ENCODE measurements at regions not wholly inside any gene's neighbourhood (a gene's known extent, or its start where the extent isn't known, plus 50 kb on each side); places are given as distances from the start of the nearest gene placed in this dataset.

DNA sequence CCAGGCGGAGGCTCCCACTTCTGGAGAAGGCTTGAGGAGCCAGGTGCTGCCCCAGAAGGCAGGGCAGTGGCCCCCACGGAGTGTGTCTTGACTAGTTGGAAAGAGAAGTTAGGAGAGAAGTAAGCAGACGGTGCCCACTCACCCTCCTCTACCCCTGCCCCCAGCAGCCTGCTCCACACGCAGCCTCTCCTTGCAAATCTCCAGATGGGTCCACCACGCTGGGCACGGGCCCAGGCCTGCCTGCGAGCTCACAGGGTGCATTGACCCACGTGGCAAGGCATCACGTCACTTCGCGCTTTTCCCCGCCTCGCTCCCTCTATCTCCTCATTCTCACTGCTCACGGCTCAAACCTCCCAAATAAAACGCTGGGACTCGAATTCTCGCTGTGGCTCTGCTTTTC lies 71.8 kb upstream of the RAB12 start:
- POLR2A ChIA-PET, result no interaction called here
- TF ChIP-seq EGR2 (tag by site-specific recombination; IDR thresholded peaks at IDR 0.05; ENCODE audit: low read depth) (no peak), ZNF701 (tag by site-specific recombination; IDR thresholded peaks at IDR 0.05) (no peak), ZNF768 (tag by site-specific recombination; IDR thresholded peaks at IDR 0.05) (no peak), ZNF843 (tag by site-specific recombination; IDR thresholded peaks at IDR 0.05) (no peak), ZNF624 (tag by site-specific recombination; IDR thresholded peaks at IDR 0.05) (no peak), KLF1 (tag by site-specific recombination; IDR thresholded peaks at IDR 0.05) (no peak)
- TF ChIP-seq, protein P1, sequence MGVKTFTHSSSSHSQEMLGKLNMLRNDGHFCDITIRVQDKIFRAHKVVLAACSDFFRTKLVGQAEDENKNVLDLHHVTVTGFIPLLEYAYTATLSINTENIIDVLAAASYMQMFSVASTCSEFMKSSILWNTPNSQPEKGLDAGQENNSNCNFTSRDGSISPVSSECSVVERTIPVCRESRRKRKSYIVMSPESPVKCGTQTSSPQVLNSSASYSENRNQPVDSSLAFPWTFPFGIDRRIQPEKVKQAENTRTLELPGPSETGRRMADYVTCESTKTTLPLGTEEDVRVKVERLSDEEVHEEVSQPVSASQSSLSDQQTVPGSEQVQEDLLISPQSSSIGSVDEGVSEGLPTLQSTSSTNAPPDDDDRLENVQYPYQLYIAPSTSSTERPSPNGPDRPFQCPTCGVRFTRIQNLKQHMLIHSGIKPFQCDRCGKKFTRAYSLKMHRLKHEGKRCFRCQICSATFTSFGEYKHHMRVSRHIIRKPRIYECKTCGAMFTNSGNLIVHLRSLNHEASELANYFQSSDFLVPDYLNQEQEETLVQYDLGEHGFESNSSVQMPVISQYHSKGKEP (tag by site-specific recombination; IDR thresholded peaks at IDR 0.05), result no peak
- TF ChIP-seq, protein P2, sequence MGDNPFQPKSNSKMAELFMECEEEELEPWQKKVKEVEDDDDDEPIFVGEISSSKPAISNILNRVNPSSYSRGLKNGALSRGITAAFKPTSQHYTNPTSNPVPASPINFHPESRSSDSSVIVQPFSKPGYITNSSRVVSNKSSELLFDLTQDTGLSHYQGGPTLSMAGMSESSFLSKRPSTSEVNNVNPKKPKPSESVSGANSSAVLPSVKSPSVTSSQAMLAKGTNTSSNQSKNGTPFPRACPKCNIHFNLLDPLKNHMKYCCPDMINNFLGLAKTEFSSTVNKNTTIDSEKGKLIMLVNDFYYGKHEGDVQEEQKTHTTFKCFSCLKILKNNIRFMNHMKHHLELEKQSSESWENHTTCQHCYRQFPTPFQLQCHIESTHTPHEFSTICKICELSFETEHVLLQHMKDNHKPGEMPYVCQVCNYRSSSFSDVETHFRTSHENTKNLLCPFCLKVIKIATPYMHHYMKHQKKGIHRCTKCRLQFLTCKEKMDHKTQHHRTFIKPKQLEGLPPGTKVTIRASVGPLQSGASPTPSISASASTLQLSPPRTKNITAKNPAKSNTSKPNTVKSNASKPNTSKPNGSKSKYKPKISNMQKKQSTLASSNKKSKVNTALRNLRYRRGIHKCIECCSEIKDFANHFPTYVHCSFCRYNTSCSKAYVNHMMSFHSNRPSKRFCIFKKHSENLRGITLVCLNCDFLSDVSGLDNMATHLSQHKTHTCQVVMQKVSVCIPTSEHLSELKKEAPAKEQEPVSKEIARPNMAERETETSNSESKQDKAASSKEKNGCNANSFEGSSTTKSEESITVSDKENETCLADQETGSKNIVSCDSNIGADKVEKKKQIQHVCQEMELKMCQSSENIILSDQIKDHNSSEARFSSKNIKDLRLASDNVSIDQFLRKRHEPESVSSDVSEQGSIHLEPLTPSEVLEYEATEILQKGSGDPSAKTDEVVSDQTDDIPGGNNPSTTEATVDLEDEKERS (tag by site-specific recombination; IDR thresholded peaks at IDR 0.05), result no peak
- H3K36me3 ChIP-seq (ENCODE audit: control insufficient read depth in 2 of 2, insufficient read depth in 1 of 2, low read length in 2 of 2), result no peaks in the 10 kb centered on the region

DNA sequence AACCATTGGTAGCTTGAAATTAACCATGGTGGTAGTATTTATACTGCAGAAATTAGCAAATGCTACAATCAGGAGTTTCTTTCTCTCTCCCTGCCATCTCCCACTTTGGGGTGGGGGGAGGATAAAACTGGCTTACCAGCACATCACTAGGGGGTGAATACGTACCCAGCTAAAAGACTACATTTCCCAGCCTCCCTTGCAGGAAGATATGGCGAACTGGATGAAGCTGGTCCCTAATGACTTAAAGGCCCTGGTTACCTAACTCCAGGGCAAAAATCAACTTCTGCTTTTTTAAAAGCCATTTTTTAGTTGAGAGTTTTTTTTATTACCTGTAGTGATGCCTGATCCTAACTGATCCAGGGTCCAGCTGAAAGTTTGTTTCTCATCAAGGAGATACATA lies 70.3 kb upstream of the RAB12 start:
- CTCF ChIA-PET, result interaction anchor here (0.7 kb wide), 1 partner anchor 233 kb away, joined by 3 read pairs; no protein-coding TSS in a partner anchor
- POLR2A ChIA-PET, result interaction anchor here (0.6 kb wide), 1 partner anchor 161 kb away, joined by 3 read pairs; no protein-coding TSS in a partner anchor
- no peak for TF ChIP-seq ZNF510 (tag by site-specific recombination; IDR thresholded peaks at IDR 0.05; ENCODE audit: insufficient replicate concordance)
- TF ChIP-seq ZNF777 (tag by site-specific recombination; IDR thresholded peaks at IDR 0.05; ENCODE audit: borderline replicate concordance), result no peak
- TF ChIP-seq, protein P3, sequence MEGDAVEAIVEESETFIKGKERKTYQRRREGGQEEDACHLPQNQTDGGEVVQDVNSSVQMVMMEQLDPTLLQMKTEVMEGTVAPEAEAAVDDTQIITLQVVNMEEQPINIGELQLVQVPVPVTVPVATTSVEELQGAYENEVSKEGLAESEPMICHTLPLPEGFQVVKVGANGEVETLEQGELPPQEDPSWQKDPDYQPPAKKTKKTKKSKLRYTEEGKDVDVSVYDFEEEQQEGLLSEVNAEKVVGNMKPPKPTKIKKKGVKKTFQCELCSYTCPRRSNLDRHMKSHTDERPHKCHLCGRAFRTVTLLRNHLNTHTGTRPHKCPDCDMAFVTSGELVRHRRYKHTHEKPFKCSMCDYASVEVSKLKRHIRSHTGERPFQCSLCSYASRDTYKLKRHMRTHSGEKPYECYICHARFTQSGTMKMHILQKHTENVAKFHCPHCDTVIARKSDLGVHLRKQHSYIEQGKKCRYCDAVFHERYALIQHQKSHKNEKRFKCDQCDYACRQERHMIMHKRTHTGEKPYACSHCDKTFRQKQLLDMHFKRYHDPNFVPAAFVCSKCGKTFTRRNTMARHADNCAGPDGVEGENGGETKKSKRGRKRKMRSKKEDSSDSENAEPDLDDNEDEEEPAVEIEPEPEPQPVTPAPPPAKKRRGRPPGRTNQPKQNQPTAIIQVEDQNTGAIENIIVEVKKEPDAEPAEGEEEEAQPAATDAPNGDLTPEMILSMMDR (tag by site-specific recombination; IDR thresholded peaks at IDR 0.05), result no peak
- no peak for TF ChIP-seq ZNF76 (tag by site-specific recombination; IDR thresholded peaks at IDR 0.05; ENCODE audit: borderline replicate concordance, low read depth)
- no peak for TF ChIP-seq ZNF654 (tag by site-specific recombination; IDR thresholded peaks at IDR 0.05; ENCODE audit: low read depth)
- no peak for TF ChIP-seq ZNF138 (tag by site-specific recombination; IDR thresholded peaks at IDR 0.05; ENCODE audit: borderline replicate concordance)
- no peak for TF ChIP-seq ZNF473 (tag by site-specific recombination; IDR thresholded peaks at IDR 0.05)
- TF ChIP-seq ZNF274 (IDR thresholded peaks at IDR 0.05; ENCODE audit: low read length), result no peak
- no peak for TF ChIP-seq ZNF274 (tag by site-specific recombination; IDR thresholded peaks at IDR 0.05; ENCODE audit: borderline replicate concordance)
- TF ChIP-seq ZBTB1 (tag by site-specific recombination; IDR thresholded peaks at IDR 0.05), result no peak
- TF ChIP-seq, protein P4, sequence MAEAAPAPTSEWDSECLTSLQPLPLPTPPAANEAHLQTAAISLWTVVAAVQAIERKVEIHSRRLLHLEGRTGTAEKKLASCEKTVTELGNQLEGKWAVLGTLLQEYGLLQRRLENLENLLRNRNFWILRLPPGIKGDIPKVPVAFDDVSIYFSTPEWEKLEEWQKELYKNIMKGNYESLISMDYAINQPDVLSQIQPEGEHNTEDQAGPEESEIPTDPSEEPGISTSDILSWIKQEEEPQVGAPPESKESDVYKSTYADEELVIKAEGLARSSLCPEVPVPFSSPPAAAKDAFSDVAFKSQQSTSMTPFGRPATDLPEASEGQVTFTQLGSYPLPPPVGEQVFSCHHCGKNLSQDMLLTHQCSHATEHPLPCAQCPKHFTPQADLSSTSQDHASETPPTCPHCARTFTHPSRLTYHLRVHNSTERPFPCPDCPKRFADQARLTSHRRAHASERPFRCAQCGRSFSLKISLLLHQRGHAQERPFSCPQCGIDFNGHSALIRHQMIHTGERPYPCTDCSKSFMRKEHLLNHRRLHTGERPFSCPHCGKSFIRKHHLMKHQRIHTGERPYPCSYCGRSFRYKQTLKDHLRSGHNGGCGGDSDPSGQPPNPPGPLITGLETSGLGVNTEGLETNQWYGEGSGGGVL (tag by site-specific recombination; IDR thresholded peaks at IDR 0.05), result no peak
- TF ChIP-seq, protein P5, sequence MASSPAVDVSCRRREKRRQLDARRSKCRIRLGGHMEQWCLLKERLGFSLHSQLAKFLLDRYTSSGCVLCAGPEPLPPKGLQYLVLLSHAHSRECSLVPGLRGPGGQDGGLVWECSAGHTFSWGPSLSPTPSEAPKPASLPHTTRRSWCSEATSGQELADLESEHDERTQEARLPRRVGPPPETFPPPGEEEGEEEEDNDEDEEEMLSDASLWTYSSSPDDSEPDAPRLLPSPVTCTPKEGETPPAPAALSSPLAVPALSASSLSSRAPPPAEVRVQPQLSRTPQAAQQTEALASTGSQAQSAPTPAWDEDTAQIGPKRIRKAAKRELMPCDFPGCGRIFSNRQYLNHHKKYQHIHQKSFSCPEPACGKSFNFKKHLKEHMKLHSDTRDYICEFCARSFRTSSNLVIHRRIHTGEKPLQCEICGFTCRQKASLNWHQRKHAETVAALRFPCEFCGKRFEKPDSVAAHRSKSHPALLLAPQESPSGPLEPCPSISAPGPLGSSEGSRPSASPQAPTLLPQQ (tag by site-specific recombination; IDR thresholded peaks at IDR 0.05), result no peak
- TF ChIP-seq ZNF664 (tag by site-specific recombination; IDR thresholded peaks at IDR 0.05), result no peak

More for the DNA sequence above, 71.8 kb upstream of the RAB12 start:
- no peak overlapping the region for H3K27ac ChIP-seq (ENCODE audit: extremely low read depth, low read depth, low read length)
- H3K4me1 ChIP-seq (ENCODE audit: control insufficient read depth, insufficient read depth, low read length), result no peaks in the 10 kb centered on the region
- CTCF ChIA-PET, result no interaction called here
- no peaks in the 10 kb centered on the region for H3K9me3 ChIP-seq (ENCODE audit: control insufficient read depth, insufficient read depth, low read depth, low read length)
- no peak overlapping the region for H3K4me3 ChIP-seq (ENCODE audit: low read depth, low read length)

More for the DNA sequence above, 70.3 kb upstream of the RAB12 start:
- no peak overlapping the region for H3K27ac ChIP-seq (ENCODE audit: extremely low read depth, low read depth, low read length)
- no peaks in the 10 kb centered on the region for H3K36me3 ChIP-seq (ENCODE audit: control insufficient read depth in 2 of 2, insufficient read depth in 1 of 2, low read length in 2 of 2)
- no peaks in the 10 kb centered on the region for H3K9me3 ChIP-seq (ENCODE audit: control insufficient read depth, insufficient read depth, low read depth, low read length)
- H3K4me3 ChIP-seq (ENCODE audit: low read depth, low read length), result no peak overlapping the region
- no peaks in the 10 kb centered on the region for H3K4me1 ChIP-seq (ENCODE audit: control insufficient read depth, insufficient read depth, low read length)
